ENCODE measurements at regions not wholly inside any gene's neighbourhood (a gene's known extent, or its start where the extent isn't known, plus 50 kb on each side); places are given as distances from the start of the nearest gene placed in this dataset.
"Not testable (repeated sequence)": the region's sequence is repeated elsewhere in the genome, so short reads cannot be mapped to it uniquely, and the experiment has no call there.

DNA sequence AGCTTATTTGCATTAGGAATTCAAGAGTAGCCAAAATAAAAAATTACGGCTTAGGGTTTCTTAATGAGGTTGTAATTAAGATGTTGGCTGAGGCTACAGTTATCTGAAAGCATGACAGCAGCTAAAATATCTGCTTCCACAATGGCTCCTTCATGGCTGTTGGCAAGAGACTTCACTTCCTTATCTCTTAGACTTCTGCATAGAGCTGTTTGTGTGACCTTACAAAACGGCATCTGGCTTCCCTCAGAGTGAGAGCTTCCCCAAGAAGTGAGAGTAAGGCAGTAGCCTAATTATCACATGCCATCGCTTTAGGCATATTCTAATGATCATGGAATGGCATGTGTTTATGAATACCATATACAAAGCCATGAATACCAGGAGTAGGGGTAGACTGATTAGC lies 57.6 kb downstream of the CCDC59 start:
- DNase-seq (ENCODE audit: low spot score in 2 of 2) (no peak), ATAC-seq (replicated peaks; ENCODE audit: extremely low read depth, poor library complexity, severe bottlenecking) (no peak)
- no peaks in the 10 kb centered on the region for H3K9me3 Mint-ChIP-seq
- no peak overlapping the region for H3K4me3 Mint-ChIP-seq
- H3K27ac Mint-ChIP-seq (ENCODE audit: low read depth), result no peak overlapping the region
- no peaks in the 10 kb centered on the region for H3K4me1 Mint-ChIP-seq
- no peaks in the 10 kb centered on the region for H3K36me3 Mint-ChIP-seq (ENCODE audit: insufficient read depth)
- no peaks in the 10 kb centered on the region for H3K27me3 Mint-ChIP-seq

DNA sequence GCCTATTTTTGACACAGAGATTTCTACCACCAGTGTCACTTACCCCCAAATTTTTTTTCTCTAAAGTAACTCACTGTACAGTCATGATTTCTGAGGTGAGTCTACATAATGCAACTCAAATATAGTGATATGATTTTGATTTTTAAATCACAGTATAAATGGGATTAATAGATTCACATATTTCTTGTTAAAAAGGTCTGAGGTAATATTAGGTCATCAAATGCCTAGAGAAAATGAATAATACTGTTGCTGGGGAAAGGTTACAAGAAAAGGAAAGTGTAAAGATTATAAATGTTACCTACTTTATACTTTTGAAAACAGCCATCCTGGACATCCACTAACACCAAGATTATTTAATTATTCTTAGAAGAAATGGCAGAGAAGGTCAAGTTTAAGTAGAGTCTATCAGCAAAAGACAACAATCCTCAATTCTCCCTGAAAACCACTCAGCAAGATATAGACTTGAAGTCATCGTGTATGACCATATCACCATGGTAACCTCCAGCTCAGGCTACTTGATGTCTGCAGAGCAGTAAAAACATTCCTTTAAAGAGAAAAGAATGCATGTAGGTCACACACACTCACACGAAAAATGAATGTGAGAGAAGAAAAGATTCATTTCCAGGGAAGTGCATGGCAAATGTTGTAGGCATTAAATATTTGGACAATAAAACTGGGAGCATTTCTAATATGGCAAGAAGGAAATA lies 58.7 kb downstream of the CCDC59 start:
- H3K4me1 Mint-ChIP-seq, result no peaks in the 10 kb centered on the region
- no peaks in the 10 kb centered on the region for H3K9me3 Mint-ChIP-seq
- H3K4me3 Mint-ChIP-seq, result no peak overlapping the region
- H3K27me3 Mint-ChIP-seq, result no peaks in the 10 kb centered on the region
- DNase-seq (ENCODE audit: low spot score in 2 of 2) (no peak), ATAC-seq (replicated peaks; ENCODE audit: extremely low read depth, poor library complexity, severe bottlenecking) (no peak)
- no peak overlapping the region for H3K27ac Mint-ChIP-seq (ENCODE audit: low read depth)
- no peaks in the 10 kb centered on the region for H3K36me3 Mint-ChIP-seq (ENCODE audit: insufficient read depth)

DNA sequence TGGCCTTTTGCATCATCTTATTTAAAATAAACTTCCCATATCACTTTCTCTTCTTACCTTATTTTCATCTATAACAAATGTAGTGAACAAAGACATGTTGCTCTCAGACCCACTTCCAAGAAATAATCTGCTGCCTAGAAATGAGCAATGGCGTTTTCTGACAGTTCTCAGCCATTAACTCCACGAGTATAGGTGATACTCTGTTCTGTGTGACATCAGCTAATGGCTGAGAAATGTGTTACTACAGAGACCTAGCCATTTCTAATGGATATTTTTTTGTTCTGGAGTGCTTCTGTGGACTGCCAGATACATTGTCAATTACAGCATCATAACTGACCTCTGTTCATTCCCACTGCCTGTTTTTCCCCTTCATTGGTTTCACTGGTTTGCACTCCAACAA lies 67.8 kb downstream of the CCDC59 start:
- Mint-ChIP-seq H3K9me3 (no peaks in the 10 kb centered on the region), H3K27me3 (no peaks in the 10 kb centered on the region), H3K36me3 (ENCODE audit: insufficient read depth) (no peaks in the 10 kb centered on the region), H3K4me3 (no peak overlapping the region), H3K27ac (ENCODE audit: low read depth) (no peak overlapping the region), H3K4me1 (no peaks in the 10 kb centered on the region)
- DNase-seq (ENCODE audit: low spot score in 2 of 2), result no peak
- no peak for ATAC-seq (replicated peaks; ENCODE audit: extremely low read depth, poor library complexity, severe bottlenecking)

DNA sequence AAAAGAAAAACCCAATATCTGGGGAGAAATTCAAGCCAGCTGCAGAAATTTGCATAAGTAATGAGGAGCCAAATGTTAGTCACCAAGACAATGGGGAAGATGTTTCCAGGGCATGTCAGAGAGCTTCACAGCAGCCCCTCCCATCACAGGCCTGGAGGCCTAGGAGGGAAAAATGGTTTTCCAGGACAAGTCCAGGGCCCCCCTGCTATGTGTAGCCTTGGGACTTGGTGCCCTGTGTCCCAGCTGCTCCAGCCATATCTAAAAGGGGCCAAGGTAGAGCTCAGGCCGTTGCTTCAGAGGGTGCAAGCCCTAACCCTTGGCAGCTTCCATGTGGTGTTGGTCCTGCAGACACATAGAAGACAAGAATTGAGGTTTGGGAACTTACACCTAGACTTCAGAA lies 76.9 kb downstream of the CCDC59 start:
- DNase-seq (ENCODE audit: low spot score in 2 of 2); H3K4me1 Mint-ChIP-seq; H3K9me3 Mint-ChIP-seq; ATAC-seq (replicated peaks; ENCODE audit: extremely low read depth, poor library complexity, severe bottlenecking); H3K27me3 Mint-ChIP-seq; H3K27ac Mint-ChIP-seq (ENCODE audit: low read depth); H3K36me3 Mint-ChIP-seq (ENCODE audit: insufficient read depth); H3K4me3 Mint-ChIP-seq: not testable (repeated sequence)

DNA sequence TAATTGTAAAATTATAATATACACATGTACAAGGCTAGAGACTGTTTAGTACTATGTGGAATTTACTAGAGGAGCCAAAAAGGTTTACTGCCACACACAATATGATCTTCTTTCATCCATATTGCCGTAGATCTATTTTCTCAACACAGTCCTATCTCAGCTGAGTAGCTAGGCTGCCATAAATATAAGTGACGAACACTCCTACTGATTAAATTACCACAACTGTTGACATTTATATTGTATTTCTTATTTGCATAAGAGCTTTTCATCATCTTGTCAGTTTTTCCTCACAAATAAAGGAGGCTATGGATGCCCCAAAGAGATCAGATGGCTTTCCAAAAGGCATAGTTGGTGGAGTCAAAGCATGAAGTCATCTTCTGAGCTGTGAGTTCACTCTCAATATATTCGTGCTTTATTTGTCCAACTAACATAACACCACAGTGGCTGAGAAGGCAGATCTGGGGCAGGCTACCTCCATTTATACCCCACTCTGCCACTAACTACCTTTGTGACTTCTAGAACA lies 78.6 kb downstream of the CCDC59 start:
- Mint-ChIP-seq H3K27ac (ENCODE audit: low read depth) (no peak overlapping the region), H3K27me3 (no peaks in the 10 kb centered on the region), H3K4me3 (no peak overlapping the region), H3K4me1 (no peaks in the 10 kb centered on the region), H3K36me3 (ENCODE audit: insufficient read depth) (no peaks in the 10 kb centered on the region), H3K9me3 (peaks cover 14% of the 10 kb centered on the region)
- DNase-seq (ENCODE audit: low spot score in 2 of 2) (no peak), ATAC-seq (replicated peaks; ENCODE audit: extremely low read depth, poor library complexity, severe bottlenecking) (no peak)

DNA sequence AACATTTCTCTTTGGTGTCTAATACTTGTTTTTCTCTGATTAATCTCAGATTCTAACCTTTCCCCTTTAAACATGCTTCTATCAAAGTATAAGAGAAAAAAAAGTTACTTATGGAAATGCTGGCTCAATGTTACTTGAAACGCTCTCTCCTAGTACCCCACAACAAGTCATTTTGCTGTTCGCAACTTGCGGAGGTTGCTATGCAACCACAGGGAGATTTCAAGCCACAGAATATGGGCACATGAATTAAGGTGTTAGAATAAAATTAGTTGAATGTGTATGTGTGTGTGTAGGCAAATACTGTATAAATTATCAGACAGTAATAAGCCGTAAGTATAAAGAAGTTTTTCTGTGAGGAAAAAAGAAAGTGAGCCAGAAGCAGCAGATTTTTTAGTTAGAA lies 80.6 kb downstream of the CCDC59 start:
- Mint-ChIP-seq H3K27ac (ENCODE audit: low read depth) (no peak overlapping the region), H3K4me1 (no peaks in the 10 kb centered on the region), H3K9me3 (peaks cover 14% of the 10 kb centered on the region), H3K36me3 (ENCODE audit: insufficient read depth) (no peaks in the 10 kb centered on the region), H3K4me3 (no peak overlapping the region), H3K27me3 (no peaks in the 10 kb centered on the region)
- DNase-seq (ENCODE audit: low spot score in 2 of 2) (no peak), ATAC-seq (replicated peaks; ENCODE audit: extremely low read depth, poor library complexity, severe bottlenecking) (no peak)

DNA sequence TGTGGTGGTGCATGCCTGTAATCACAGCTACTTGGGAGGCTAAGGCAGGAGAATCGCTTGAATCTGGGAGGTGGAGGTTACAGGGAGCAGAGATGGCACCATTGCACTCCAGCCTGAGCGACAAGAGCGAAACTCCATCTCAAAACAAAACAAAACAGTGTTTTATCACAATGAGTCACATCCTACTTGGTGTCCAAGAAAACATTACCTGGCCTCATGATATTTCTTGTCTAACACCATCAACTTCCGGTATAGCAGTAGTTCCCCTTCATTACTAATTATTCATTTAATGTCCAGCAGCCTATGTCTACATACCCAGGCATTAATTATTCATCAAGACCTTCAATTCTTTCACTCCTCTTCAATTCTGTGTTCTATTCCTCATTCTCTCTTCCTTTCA lies 115.5 kb downstream of the CCDC59 start:
- Mint-ChIP-seq H3K4me3 (no peak overlapping the region), H3K27me3 (no peaks in the 10 kb centered on the region), H3K4me1 (no peaks in the 10 kb centered on the region), H3K27ac (ENCODE audit: low read depth) (no peak overlapping the region), H3K36me3 (ENCODE audit: insufficient read depth) (peaks cover 1% of the 10 kb centered on the region), H3K9me3 (peaks cover 20% of the 10 kb centered on the region)
- ATAC-seq (replicated peaks; ENCODE audit: extremely low read depth, poor library complexity, severe bottlenecking) (no peak), DNase-seq (ENCODE audit: low spot score in 2 of 2) (no peak)

DNA sequence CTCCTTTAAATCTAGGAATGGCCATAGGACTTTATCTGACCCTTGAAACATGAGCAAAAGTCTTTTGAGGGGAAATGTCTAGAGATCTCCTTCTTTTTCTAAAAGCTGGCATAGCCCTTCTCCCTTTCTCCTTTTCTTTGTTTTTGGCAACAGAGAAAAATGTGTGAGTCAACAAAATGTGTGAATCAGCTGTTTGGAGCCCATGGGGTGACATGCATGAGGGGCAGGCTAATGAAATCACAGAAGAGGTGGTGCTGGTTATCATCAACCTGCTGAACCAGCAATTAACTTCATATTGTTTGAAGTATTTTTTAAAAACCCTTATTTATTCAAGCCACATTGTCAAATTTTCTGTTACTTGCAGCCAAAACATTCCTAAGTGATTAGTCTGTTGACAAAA lies 132.3 kb downstream of the CCDC59 start:
- no peaks in the 10 kb centered on the region for H3K4me1 Mint-ChIP-seq
- DNase-seq (ENCODE audit: low spot score in 2 of 2) (no peak), ATAC-seq (replicated peaks; ENCODE audit: extremely low read depth, poor library complexity, severe bottlenecking) (no peak)
- no peaks in the 10 kb centered on the region for H3K36me3 Mint-ChIP-seq (ENCODE audit: insufficient read depth)
- H3K4me3 Mint-ChIP-seq, result no peak overlapping the region
- H3K9me3 Mint-ChIP-seq, result peaks cover 12% of the 10 kb centered on the region
- no peak overlapping the region for H3K27ac Mint-ChIP-seq (ENCODE audit: low read depth)
- no peaks in the 10 kb centered on the region for H3K27me3 Mint-ChIP-seq

DNA sequence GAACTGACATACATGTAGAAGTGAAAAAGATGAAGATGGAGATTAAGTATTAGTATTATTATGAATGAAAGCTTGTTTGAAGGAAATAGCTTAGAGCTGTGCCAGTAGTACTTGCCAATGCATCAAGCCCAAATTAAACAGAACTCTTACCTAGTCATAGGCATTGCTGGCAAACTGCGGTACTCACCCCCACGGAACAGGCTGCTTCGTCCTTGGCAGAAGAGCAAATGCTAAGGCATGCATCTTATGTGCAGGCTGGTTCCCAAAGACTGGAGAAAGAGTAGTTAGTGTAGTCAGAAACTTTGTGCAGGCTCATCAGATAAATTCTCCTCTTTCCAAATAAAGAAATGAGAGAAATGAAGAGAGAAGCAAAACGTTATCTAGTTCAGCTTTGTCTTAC lies 134.8 kb downstream of the CCDC59 start:
- H3K4me3 Mint-ChIP-seq, result no peak overlapping the region
- DNase-seq (ENCODE audit: low spot score in 2 of 2) (no peak), ATAC-seq (replicated peaks; ENCODE audit: extremely low read depth, poor library complexity, severe bottlenecking) (no peak)
- H3K9me3 Mint-ChIP-seq, result peaks cover 12% of the 10 kb centered on the region
- H3K27ac Mint-ChIP-seq (ENCODE audit: low read depth), result no peak overlapping the region
- H3K4me1 Mint-ChIP-seq, result no peaks in the 10 kb centered on the region
- no peaks in the 10 kb centered on the region for H3K27me3 Mint-ChIP-seq
- no peaks in the 10 kb centered on the region for H3K36me3 Mint-ChIP-seq (ENCODE audit: insufficient read depth)

DNA sequence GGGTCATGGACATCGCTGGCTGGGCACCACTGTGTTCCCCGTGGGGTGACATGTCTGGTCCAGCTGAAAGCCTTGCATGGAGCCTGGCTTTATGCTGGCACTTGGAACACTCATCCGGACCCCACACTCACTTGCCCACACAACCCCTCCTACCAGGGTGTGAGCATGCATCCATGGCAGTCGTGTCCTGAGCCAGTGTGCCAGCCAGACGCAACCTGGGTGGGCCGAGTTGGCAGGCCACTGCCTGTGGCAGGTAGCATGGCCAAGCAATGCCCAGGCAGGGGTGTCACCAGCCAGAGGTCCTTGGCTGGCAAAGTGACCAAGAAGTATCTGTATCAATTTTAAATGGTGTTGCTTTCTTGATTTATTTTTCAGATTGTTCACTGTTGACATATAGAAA lies 141.7 kb downstream of the CCDC59 start:
- ATAC-seq (replicated peaks; ENCODE audit: extremely low read depth, poor library complexity, severe bottlenecking) (no peak), DNase-seq (ENCODE audit: low spot score in 2 of 2) (no peak)
- H3K4me1 Mint-ChIP-seq, result no peaks in the 10 kb centered on the region
- H3K4me3 Mint-ChIP-seq, result no peak overlapping the region
- no peak overlapping the region for H3K27ac Mint-ChIP-seq (ENCODE audit: low read depth)
- H3K27me3 Mint-ChIP-seq, result no peaks in the 10 kb centered on the region
- H3K36me3 Mint-ChIP-seq (ENCODE audit: insufficient read depth), result no peaks in the 10 kb centered on the region
- H3K9me3 Mint-ChIP-seq, result peaks cover 4% of the 10 kb centered on the region

DNA sequence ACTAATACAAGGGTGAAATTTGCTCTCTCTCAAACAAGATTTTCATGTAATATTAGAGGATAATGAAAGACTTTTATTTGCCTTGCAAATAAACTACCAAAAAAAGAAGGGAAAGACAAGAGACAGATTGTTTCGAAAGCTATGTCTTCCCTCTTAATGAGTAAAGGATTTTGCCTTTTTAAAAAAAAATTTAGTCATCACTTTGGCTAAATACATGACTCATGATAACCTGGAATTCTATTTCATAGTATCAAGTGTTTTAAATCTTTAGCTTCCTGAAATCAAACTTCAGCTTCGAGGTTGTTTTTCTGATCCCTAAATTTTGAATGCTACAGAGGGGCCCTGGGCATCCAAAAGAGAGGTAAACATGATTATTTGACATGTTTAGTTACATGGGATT lies 144.4 kb downstream of the CCDC59 start:
- H3K4me1 Mint-ChIP-seq, result no peaks in the 10 kb centered on the region
- no peaks in the 10 kb centered on the region for H3K27me3 Mint-ChIP-seq
- peaks cover 13% of the 10 kb centered on the region for H3K9me3 Mint-ChIP-seq
- ATAC-seq (replicated peaks; ENCODE audit: extremely low read depth, poor library complexity, severe bottlenecking) (no peak), DNase-seq (ENCODE audit: low spot score in 2 of 2) (no peak)
- H3K4me3 Mint-ChIP-seq, result no peak overlapping the region
- H3K27ac Mint-ChIP-seq (ENCODE audit: low read depth), result no peak overlapping the region
- H3K36me3 Mint-ChIP-seq (ENCODE audit: insufficient read depth), result no peaks in the 10 kb centered on the region

DNA sequence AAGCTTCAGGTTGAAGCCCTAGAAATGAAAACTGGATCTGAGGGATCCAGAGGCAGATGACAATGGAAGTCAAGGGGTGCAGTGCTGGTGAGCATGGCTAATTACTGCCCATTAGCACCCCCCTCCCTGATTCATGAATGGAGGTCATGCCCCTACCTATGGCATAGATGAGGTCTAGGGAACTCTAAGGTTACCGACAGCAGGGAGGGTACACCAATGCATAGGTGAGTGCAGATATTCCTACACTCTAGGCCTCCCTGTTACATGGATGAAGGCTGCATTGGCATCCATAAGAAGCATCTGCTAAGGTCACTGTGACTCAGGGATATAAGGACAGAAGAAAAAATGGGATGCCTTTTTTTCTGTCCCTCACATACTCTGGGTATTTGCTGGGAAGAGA lies 147.3 kb downstream of the CCDC59 start:
- H3K4me3 Mint-ChIP-seq, result no peak overlapping the region
- DNase-seq (ENCODE audit: low spot score in 2 of 2) (no peak), ATAC-seq (replicated peaks; ENCODE audit: extremely low read depth, poor library complexity, severe bottlenecking) (no peak)
- H3K27me3 Mint-ChIP-seq, result no peaks in the 10 kb centered on the region
- H3K9me3 Mint-ChIP-seq, result peaks cover 13% of the 10 kb centered on the region
- H3K4me1 Mint-ChIP-seq, result no peaks in the 10 kb centered on the region
- no peak overlapping the region for H3K27ac Mint-ChIP-seq (ENCODE audit: low read depth)
- H3K36me3 Mint-ChIP-seq (ENCODE audit: insufficient read depth), result no peaks in the 10 kb centered on the region

DNA sequence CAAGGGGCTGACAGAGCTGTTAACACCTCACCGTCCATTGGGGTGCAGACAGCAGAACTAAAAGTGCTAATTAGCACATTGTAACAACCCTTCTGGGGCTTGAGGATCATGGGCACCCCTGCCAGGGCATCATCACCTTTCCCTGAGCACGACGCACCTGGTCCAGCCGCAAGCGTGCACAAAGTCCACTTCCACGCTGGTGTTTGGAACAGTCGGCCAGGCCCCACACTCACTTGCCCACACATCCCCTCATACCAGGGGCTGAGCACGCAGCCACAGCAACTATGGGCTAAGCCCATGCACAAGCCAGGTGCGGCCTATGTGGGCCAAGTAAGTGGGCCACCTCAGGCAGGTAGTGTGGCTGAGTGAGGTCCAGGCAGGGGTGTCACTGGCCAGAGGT lies 148.7 kb downstream of the CCDC59 start:
- Mint-ChIP-seq H3K36me3 (ENCODE audit: insufficient read depth) (no peaks in the 10 kb centered on the region), H3K4me1 (no peaks in the 10 kb centered on the region), H3K4me3 (no peak overlapping the region), H3K27ac (ENCODE audit: low read depth) (no peak overlapping the region), H3K9me3 (peaks cover 13% of the 10 kb centered on the region), H3K27me3 (no peaks in the 10 kb centered on the region)
- ATAC-seq (replicated peaks; ENCODE audit: extremely low read depth, poor library complexity, severe bottlenecking) (no peak), DNase-seq (ENCODE audit: low spot score in 2 of 2) (no peak)
